NCI-H69 (cell line): ENCODE measurements at regions not wholly inside any gene's neighbourhood (a gene's known extent, or its start where the extent isn't known, plus 50 kb on each side); places are given as distances from the start of the nearest gene placed in this dataset.
"Not testable (repeated sequence)": the region's sequence is repeated elsewhere in the genome, so short reads cannot be mapped to it uniquely, and the experiment has no call there.

ENCODE experiments used
- DNase-seq: peaks from one replicate; lab custom pipeline; 2025; lab: John Stamatoyannopoulos, UW

DNA sequence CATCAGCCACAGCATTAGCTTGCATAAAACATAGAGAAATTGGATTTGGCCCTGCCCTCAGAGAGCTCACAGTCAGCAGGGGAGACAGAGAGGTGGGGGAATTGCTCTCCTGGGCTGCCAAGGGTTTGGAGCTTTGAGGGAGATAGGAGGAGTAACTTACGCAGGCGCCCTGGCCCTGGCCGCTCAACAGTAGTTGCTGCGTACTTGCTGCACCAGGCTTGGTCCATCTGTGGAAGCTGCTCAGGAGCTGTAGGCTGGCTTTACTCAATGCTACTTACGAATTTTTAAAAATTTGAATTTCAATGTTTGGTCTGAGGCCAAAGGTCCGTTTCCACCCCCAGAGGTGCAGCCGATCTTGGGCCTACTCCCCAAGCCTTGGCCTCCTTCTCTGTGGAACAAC, 83.3 kb downstream of the CPZ start:
- DNase-seq = no peak

DNA sequence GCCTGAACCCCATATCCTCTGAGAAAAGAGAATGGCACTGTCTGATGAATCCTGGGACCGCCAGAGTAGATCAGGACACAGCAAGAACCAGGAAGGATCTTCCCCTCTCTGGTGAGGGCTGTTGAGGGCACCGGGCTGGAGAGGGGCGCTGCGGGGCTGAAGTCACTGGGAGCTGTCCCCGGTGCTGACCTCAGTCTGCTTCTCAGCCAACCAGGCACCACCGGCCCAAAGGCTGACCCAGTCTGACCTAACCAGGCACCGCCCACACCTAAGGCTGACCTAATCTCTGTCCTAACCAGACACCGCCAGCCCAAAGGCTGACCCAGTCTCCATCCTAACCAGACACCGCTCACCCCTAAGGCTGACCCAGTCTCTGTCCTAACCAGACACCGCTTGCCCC, 82.8 kb downstream of the CPZ start:
- no peak for DNase-seq

DNA sequence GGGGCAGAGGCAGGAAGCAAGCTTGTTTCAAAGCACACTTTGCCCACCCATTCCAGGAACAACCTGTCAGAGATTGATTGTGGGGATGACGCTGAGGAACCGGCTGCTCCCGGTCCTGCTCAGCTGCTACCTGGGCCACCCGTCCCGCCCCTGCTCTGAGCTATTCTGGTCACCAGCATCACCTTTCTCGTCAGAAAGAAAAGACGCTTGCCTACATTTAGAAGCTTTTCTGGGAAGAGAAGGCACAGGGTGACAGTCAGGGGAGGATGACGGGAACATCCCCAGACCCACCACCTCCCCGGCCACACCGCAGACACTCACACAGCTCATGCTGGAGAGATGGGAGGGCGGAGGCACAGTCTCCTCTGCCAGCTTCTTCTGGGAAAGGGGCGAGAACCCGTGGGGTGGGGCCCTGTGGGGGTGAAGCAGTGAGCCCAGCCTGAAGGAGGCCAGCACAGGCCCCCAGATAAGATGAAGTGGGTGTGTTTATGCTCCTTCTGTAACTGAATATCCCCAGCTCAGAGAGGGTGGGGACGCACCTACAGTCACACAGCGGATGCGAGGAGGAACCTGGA, 81.8 kb downstream of the CPZ start:
- DNase-seq = no peak

DNA sequence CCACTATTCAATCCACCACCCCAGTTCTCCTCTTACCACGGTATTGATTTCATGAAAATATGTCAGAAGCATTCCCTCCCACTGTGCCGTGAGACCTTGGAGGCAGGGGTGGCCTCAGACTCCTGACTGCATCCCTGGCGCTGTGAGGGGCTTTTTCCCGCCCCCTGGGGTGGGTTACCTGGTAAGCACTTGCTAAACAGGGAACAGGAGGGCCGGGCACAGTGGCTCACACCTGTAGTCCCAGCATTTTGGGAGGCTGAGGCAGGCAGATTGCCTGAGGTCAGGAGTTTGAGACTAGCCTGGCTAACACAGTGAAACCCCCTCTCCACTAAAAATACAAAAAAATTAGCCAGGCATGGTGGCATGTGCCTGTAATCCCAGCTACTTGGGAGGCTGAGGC, 80.5 kb downstream of the CPZ start:
- DNase-seq = not testable (repeated sequence)

DNA sequence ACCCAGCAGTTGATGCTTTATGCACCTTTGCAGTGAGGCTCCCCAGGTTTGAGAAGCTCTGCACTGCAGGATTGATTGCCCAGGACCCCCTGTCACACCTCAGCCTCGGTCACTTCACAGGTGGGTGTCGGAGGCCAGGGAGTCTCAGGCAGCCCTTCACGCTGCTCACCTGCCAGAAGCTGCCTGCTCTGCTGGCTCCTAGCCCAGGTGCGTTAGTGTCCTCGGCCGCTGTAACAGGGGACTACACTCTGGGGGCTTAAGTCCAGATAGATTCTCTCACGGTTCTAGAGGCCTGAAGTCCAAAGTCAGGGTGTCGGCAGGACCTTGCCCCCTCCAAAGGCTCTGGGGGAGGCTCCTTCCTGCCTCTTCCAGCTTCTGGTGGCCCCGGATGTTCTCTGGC, 79.9 kb downstream of the CPZ start:
- DNase-seq = peak; percentile 26

DNA sequence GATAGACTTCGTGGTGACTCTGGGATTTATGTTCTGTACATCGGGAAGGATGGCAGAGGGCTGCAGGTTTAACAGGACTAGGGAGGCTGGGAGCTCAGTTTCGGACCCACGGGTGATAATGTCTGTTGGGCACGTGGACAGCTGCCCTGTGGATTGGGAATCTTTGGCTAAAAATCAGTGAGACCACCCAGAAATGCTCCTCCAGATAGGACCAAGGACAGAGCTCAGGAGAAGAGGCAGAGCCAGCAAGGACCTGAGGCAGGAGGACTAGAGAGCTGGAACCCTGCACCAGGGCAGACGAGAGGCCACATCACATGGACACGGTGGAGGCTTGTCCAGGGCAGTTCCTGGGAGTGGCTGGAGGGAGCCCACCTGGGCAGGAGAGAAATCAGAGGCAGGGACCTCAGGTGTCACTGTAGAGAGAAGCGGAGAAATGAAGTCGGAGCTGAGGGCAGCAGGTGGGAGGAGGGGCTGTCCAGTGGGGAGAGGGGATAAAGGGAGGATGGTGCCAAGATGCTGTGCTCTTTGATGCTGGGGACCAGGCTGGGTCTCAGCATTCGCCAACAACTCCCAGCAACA, 79.2 kb downstream of the CPZ start:
- no peak for DNase-seq
